Nephron (organoid): ENCODE measurements at regions not wholly inside any gene's neighbourhood (a gene's known extent, or its start where the extent isn't known, plus 50 kb on each side); places are given as distances from the start of the nearest gene placed in this dataset.

Experiments
- H3K27ac Mint-ChIP-seq, 3 experiments: 2 replicates each; pipeline ENCODE4 v1.8.0; 2020; ENCODE audit warnings: mixed read lengths in 3 of 3, mild to moderate bottlenecking in 2 of 3, moderate library complexity in 1 of 3
- H3K27me3 Mint-ChIP-seq: 2 replicates; pipeline ENCODE4 v1.8.0; 2021; ENCODE audit warnings: low read depth, mild to moderate bottlenecking, moderate library complexity, mixed read lengths
- H3K36me3 Mint-ChIP-seq: 2 replicates; pipeline ENCODE4 v1.8.0; 2020; ENCODE audit warnings: low read depth, mixed read lengths
- H3K4me1 Mint-ChIP-seq: 2 replicates; pipeline ENCODE4 v1.8.0; 2020; ENCODE audit warnings: mixed read lengths
- H3K4me3 Mint-ChIP-seq, 3 experiments: 2 replicates each; pipeline ENCODE4 v1.8.0; 2020; ENCODE audit warnings: mild to moderate bottlenecking in 3 of 3, mixed read lengths in 3 of 3, moderate library complexity in 2 of 3
- H3K9me3 Mint-ChIP-seq: 2 replicates; pipeline ENCODE4 v1.8.0; 2020; ENCODE audit warnings: mixed read lengths
- TF ChIP-seq, protein P1 (sequence below), 3 experiments: fragments of 200-600 bp; sonication (generic); IDR thresholded peaks; one replicate each; pipeline ENCODE4 v1.5.0; 2021; ENCODE audit warnings: antibody characterized with exemption in 3 of 3; ENCODE audit not compliant: unreplicated experiment in 3 of 3

DNA sequence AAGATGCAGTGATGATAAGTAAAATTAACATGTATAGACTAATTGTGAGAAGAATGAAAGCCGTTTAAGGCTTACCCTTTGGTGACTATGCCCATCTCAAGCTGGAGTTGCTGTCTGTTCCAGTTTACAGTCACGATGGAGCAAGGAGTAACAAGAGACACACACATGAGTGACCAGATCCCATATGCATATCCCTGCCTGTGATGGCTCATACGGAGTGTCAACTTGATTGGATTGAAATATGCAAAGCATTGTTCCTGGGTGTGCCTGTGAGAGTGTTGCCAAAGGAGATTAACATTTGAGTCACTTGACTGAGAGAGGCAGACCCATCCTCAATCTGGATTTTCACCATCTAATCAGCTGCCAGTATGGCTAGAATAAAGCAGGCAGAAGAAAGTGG, 786.8 kb downstream of the FAM181B start:
- Mint-ChIP-seq H3K9me3 (no peaks in the 10 kb centered on the region), H3K27ac (no peak overlapping the region), H3K4me3 (no peak overlapping the region), H3K36me3 (no peaks in the 10 kb centered on the region), H3K27me3 (no peaks in the 10 kb centered on the region), H3K4me1 (no peaks in the 10 kb centered on the region)
- TF ChIP-seq, protein P1, sequence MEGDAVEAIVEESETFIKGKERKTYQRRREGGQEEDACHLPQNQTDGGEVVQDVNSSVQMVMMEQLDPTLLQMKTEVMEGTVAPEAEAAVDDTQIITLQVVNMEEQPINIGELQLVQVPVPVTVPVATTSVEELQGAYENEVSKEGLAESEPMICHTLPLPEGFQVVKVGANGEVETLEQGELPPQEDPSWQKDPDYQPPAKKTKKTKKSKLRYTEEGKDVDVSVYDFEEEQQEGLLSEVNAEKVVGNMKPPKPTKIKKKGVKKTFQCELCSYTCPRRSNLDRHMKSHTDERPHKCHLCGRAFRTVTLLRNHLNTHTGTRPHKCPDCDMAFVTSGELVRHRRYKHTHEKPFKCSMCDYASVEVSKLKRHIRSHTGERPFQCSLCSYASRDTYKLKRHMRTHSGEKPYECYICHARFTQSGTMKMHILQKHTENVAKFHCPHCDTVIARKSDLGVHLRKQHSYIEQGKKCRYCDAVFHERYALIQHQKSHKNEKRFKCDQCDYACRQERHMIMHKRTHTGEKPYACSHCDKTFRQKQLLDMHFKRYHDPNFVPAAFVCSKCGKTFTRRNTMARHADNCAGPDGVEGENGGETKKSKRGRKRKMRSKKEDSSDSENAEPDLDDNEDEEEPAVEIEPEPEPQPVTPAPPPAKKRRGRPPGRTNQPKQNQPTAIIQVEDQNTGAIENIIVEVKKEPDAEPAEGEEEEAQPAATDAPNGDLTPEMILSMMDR (IDR thresholded peaks at IDR 0.05; ENCODE audit: unreplicated experiment in 3 of 3), result no peak

DNA sequence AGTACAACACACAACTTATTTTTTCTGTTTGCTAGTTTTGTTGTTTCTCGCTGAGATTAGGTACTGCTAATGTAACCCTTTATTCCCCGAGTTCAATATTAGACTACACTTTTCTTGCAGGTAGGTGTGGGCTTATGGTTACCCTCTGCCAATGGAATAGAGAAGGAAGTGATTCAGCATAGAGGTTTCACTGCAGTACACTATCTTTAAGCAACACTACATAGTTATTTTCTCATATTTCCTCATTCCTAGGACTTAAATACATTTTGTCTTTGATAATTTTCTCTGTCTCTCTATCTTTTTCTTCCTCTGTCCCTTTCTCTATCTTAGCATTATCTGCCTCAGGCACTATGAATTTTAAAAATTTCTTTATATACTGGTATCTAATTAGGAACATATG, 791.0 kb downstream of the FAM181B start:
- Mint-ChIP-seq H3K4me1 (no peaks in the 10 kb centered on the region), H3K4me3 (no peak overlapping the region), H3K36me3 (no peaks in the 10 kb centered on the region), H3K9me3 (peaks cover 4% of the 10 kb centered on the region), H3K27me3 (no peaks in the 10 kb centered on the region), H3K27ac (no peak overlapping the region)
- TF ChIP-seq, protein P1 (IDR thresholded peaks at IDR 0.05; ENCODE audit: unreplicated experiment in 3 of 3), result no peak

DNA sequence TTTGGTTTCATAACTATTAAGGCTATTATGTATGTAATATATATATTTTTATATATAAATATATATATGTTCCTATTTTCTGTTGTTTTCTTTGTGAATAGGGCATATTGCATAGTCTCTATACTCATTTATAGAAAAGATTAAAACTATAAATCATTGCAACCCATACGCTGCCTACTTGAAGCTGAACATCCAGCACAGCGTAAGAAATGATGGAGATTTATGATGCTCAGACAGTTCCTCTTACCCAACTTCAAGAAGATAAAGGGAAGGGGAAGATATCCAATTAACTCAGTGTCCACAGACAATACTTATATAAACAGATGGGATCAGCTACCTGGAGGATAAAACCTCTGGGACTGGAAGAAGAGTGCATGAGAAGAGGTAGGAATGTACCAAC, 791.7 kb downstream of the FAM181B start:
- no peaks in the 10 kb centered on the region for H3K27me3 Mint-ChIP-seq
- no peaks in the 10 kb centered on the region for H3K36me3 Mint-ChIP-seq

DNA sequence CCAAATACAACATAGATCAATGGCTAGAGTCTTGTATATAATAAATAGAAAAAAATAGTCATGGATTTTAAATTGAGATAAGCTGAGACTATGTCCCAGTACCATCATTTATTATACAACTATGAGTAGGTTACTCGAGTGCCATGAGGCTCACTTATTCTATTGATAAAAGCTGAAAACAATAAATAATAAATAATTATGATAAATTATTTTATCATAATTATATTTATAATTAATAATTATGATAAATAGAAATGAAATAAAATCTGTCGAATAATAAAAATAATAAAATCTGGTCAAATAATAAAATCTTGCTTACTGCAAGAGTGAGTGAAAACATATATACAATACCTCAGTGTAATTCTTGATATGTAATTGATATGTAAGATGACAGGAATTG, 801.4 kb downstream of the FAM181B start:
- Mint-ChIP-seq H3K4me1 (no peaks in the 10 kb centered on the region), H3K4me3 (no peak overlapping the region), H3K9me3 (no peaks in the 10 kb centered on the region), H3K36me3 (no peaks in the 10 kb centered on the region), H3K27me3 (no peaks in the 10 kb centered on the region), H3K27ac (no peak overlapping the region)
- TF ChIP-seq, protein P1 (IDR thresholded peaks at IDR 0.05; ENCODE audit: unreplicated experiment in 3 of 3), result no peak

More for the DNA sequence above, 791.7 kb downstream of the FAM181B start:
- Mint-ChIP-seq H3K27ac (no peak overlapping the region), H3K9me3 (peaks cover 4% of the 10 kb centered on the region), H3K4me1 (no peaks in the 10 kb centered on the region), H3K4me3 (no peak overlapping the region)
- TF ChIP-seq, protein P1 (IDR thresholded peaks at IDR 0.05; ENCODE audit: unreplicated experiment in 3 of 3), result no peak

DNA sequence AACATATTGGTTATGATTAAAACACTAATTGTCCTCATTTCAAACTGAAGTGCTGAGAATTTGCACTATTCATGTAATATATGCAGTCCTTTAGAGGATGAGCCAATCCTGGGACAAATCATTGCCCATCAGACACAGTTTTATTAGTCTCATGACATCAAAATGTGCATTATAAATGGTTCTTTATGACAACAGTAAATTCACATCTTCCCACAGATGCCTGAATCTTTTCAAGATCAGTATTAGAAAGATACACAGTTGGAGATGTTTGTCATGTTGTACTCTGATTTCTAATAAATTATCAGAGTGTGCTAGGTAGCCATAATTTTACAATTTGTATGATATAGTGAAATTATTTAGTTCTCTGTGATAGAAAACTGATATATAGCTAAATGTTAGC, 813.5 kb downstream of the FAM181B start:
- Mint-ChIP-seq H3K9me3 (no peaks in the 10 kb centered on the region), H3K27me3 (no peaks in the 10 kb centered on the region), H3K36me3 (no peaks in the 10 kb centered on the region), H3K27ac (no peak overlapping the region), H3K4me1 (no peaks in the 10 kb centered on the region), H3K4me3 (no peak overlapping the region)
- TF ChIP-seq, protein P1 (IDR thresholded peaks at IDR 0.05; ENCODE audit: unreplicated experiment in 3 of 3), result no peak

DNA sequence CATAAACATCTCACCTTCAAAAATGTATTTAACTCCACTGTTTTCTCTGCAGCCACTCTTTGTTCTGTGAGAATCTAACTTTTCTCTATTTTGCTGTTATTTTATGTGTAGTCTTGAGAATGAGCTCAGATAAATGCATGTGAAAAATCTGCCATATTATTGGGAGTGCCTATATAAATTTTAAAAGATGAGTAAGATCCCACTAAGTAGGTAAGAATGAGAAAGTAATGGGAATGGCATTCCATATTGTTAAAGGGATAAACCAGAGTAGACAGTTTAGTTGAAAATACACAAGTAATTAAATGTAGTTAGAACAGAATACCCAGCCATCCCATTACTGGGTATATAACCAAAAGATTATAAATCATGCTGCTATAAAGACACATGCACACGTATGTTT, 817.2 kb downstream of the FAM181B start:
- H3K36me3 Mint-ChIP-seq, result no peaks in the 10 kb centered on the region
- no peaks in the 10 kb centered on the region for H3K27me3 Mint-ChIP-seq
- TF ChIP-seq, protein P1 (IDR thresholded peaks at IDR 0.05; ENCODE audit: unreplicated experiment in 3 of 3), result no peak
- no peaks in the 10 kb centered on the region for H3K4me1 Mint-ChIP-seq
- no peak overlapping the region for H3K27ac Mint-ChIP-seq
- no peak overlapping the region for H3K4me3 Mint-ChIP-seq
- no peaks in the 10 kb centered on the region for H3K9me3 Mint-ChIP-seq
